ENCODE measurements at regions not wholly inside any gene's neighbourhood (a gene's known extent, or its start where the extent isn't known, plus 50 kb on each side); places are given as distances from the start of the nearest gene placed in this dataset.

DNA sequence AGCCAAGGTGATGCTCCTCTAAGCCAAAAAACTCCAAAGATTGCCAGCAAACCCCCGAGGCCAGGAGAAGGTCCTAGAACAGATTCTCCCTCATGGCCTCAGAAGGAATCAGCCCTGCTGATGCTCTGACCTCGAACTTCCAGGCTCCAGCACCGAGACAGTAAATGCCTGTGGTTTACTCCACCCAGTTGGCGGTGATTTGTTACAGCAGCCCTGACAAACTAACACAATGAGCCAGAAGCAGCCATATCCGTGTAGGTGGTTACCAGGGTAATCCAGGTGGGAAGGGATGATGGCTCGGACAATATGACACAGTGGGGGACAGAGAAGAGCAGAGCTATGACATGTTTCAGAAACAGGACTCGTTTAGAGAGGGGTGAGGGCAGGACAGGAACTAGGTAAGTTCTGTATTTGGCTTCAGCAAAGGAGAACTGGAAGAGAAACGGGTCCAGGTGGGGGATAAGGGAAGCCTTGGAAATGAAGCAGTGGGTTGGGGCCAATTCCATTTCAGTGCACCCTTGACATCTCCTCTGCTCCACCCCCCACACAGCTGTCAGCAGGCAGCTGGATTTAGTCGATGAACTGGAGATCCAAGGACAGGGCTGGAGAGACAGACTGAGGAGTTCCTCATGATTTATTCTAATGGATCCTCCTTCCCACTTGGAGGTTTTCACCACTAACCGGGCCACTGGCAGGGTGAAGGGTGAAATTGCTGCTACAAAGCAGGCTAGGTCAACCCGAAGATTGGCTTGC lies 179.7 kb upstream of the SH3BP4 start:
- TF ChIP-seq CTCF (conservative IDR thresholded peaks at IDR 0.05) = no peak
- no peak overlapping the region for H3K27ac ChIP-seq

GRCh38 chr2:234771176-234771575 lies 180.6 kb upstream of the SH3BP4 start:
- H3K27ac ChIP-seq = no peak overlapping the region

GRCh38 chr2:234770715-234771141 lies 181.1 kb upstream of the SH3BP4 start:
- TF ChIP-seq CTCF (conservative IDR thresholded peaks at IDR 0.05) = no peak
- H3K27ac ChIP-seq = no peak overlapping the region

More at GRCh38 chr2:234771176-234771575, 180.6 kb upstream of the SH3BP4 start:
- TF ChIP-seq CTCF (conservative IDR thresholded peaks at IDR 0.05) = no peak

GRCh38 chr2:234770031-234770506 lies 181.7 kb upstream of the SH3BP4 start:
- no peak overlapping the region for H3K27ac ChIP-seq
- TF ChIP-seq CTCF (conservative IDR thresholded peaks at IDR 0.05) = no peak

DNA sequence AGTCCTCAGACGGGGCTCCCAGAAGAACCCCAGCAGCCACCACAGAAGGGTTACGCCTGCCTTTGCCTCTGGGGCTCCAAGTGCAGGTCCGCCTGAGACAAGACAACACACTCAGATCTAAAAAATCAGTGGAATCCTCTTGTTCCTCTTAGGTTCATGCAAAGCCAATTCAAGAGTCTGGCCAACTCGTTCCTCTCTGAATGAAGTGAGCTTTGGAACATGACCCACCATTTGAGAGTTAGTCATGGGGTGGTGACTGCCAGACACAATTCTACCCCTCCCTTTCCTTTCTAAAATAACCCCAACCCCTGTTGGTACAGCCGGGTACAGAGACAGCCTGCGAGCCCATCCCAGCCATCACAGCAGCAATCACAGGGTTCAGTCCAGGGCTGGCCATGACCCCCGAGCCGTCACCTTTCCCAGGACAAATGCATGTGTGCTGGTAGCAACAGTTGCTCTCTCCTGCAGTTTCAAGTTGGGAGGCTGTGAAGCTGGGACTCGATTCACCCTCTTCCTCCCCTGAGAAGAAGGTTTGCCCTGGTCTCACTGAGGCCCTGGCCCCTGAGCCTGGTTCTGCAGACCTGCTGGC lies 183.1 kb upstream of the SH3BP4 start:
- no peak for TF ChIP-seq CTCF (conservative IDR thresholded peaks at IDR 0.05)
- no peak overlapping the region for H3K27ac ChIP-seq

DNA sequence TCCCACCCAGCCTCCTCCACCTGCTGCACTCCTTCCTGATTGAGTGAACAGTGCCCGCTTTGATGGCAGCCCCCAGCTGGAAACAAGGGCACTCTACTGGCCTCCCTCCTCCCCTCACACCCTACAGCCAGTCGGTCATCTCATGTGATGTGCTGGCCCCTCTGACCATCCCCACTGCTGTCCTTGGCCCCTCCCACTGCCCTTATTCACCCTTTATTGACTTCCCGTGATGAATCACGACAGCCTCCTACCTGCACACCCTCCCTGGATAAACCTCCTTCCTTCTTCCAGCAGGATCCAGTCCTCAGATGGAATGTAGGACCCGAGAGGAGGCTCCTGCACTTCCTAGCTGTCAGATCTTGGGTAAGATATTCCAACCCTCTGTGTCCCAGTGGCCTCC lies 186.5 kb upstream of the SH3BP4 start:
- no peak overlapping the region for H3K27ac ChIP-seq
- no peak for TF ChIP-seq CTCF (conservative IDR thresholded peaks at IDR 0.05)

DNA sequence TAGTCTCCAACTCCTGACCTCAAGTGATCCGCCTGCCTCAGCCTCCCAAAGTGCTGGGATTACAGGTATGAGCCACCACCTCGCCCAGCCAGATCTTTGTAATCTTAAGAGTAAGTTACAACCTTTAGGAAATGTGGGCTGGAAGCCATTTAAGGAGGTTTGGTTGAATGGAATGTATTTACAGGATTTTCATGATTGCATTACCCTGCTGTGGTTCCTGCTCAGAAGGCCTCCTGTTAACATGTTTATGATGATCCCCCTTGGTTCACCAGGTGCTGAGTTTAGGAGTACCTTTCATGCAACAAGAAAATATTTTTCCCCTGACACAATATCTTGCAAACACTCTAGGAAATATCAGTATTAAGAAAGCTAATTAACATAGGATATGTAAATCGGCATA lies 187.4 kb upstream of the SH3BP4 start:
- TF ChIP-seq CTCF (conservative IDR thresholded peaks at IDR 0.05) = no peak
- H3K27ac ChIP-seq = no peak overlapping the region

Measured in VCaP (cell line).